ENCODE measurements at regions not wholly inside any gene's neighbourhood (a gene's known extent, or its start where the extent isn't known, plus 50 kb on each side); places are given as distances from the start of the nearest gene placed in this dataset.

DNA sequence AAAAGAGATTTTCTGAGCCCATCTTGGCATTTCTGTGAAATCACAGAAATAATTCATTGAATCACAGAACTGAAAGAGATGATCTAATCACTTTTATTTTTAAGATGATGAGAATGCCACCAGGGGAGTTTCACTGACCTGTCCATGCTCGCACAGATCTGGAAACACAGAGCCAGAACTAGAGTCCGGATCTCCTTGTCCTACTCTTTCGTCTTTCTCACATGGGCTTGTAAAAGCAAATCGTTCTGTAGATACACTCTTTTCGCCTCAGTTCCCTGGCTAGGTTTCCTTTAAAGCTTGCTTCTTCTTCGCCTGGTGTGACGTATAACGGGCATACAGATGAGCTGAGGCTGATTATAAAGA is 122.5 kb upstream of the SPRED1 start:
- ChIA-PET CTCF (no interaction called here), POLR2A (no interaction called here)
- Histone ChIP-seq H3F3A (replicated peaks; ENCODE audit: insufficient read depth) (peaks cover 28% of the 10 kb centered on the region), H3K27me3 (ENCODE audit: insufficient read depth) (no peaks in the 10 kb centered on the region), H3K9ac (peak overlapping the region; percentile 44; the same call in 1 of the 2 replicates), H4K20me1 (ENCODE audit: insufficient read depth) (no peaks in the 10 kb centered on the region), H3K27ac (ENCODE audit: low read depth in 2 of 2, low read length in 1 of 2) (peak overlapping the region; percentile 79 to 90), H3K36me3 (replicated peaks in 1 of 2; ENCODE audit: control insufficient read depth in 1 of 2, insufficient read depth in 2 of 2, low read length in 1 of 2) (no peaks in the 10 kb centered on the region), H3K9me2 (no peaks in the 10 kb centered on the region; the same call in 1 of the 2 replicates), H3K4me1 (ENCODE audit: control insufficient read depth in 1 of 2, insufficient read depth in 2 of 2, low read depth in 1 of 2, low read length in 1 of 2) (peaks cover 15 to 26% of the 10 kb centered on the region in 2 experiments), H3K4me2 (peak overlapping the region; percentile 69), H3K9me3 (no peaks in the 10 kb centered on the region), H3K79me2 (ENCODE audit: insufficient read depth) (no peaks in the 10 kb centered on the region), H3K4me3 (ENCODE audit: low read depth in 2 of 2, low read length in 1 of 2) (peak overlapping the region; percentile 30 to 47; a peak in 3 of 4 replicates), H2AFZ (ENCODE audit: low read depth) (peak overlapping the region; percentile 62; the same call in 1 of the 2 replicates)
- TF ChIP-seq, protein P1, sequence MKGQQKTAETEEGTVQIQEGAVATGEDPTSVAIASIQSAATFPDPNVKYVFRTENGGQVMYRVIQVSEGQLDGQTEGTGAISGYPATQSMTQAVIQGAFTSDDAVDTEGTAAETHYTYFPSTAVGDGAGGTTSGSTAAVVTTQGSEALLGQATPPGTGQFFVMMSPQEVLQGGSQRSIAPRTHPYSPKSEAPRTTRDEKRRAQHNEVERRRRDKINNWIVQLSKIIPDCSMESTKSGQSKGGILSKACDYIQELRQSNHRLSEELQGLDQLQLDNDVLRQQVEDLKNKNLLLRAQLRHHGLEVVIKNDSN (IDR thresholded peaks at IDR 0.05; ENCODE audit: borderline replicate concordance, low read depth): no peak
- TF ChIP-seq, protein P2, sequence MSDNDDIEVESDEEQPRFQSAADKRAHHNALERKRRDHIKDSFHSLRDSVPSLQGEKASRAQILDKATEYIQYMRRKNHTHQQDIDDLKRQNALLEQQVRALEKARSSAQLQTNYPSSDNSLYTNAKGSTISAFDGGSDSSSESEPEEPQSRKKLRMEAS (IDR thresholded peaks at IDR 0.05; ENCODE audit: low read depth): no peak
- no peak for DNase-seq
- WGBS (ENCODE audit: low lambda C conversion rate): 87% methylated on average over 8 of the region's 8 CpGs

DNA sequence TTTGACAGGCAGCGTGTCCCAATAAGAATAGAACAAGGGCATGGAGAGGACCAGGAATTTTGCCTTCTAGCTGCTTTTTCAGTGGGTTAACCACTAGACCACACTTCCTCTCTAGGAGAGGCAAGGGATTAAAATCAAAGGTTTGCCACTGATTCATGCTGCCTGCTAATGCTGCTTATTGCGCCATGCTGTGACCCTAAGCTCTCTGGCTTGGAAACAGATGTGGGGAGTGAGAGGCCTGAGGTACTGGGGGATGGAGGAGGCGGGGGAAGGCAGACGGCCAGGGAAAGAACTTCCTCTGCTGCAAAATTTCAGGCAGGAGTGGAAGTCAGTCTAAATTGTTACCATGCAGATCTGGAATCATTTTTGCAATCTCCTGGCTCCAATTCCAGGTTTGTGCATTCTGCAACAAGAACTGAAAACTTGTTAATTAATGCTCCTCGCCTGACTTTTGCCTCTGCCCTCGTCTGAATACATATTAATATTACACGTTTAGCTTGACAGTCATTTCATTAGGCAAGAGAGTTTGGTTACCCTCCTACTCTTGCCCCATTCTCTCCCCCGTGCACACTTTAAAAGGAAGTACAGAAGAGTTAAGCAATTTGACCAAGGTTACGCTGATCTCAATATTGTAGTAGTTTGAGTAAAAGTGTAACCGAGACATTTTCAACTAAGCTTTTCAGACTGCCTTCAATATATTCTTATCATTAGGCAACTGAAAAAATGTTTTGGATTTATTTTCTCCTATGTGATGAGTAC is 121.7 kb upstream of the SPRED1 start:
- no peaks in the 10 kb centered on the region for H3K79me2 ChIP-seq (ENCODE audit: insufficient read depth)
- H3F3A ChIP-seq (replicated peaks; ENCODE audit: insufficient read depth): peaks cover 28% of the 10 kb centered on the region
- TF ChIP-seq TCF12 (IDR thresholded peaks at IDR 0.05): peak; percentile 64
- TF ChIP-seq RCOR1 (IDR thresholded peaks at IDR 0.05; ENCODE audit: low read length): no peak
- TF ChIP-seq FOXJ3 (CRISPR knock-in tag; IDR thresholded peaks at IDR 0.05): no peak
- TF ChIP-seq, protein P1 (IDR thresholded peaks at IDR 0.05; ENCODE audit: borderline replicate concordance, low read depth): no peak
- H3K4me3 ChIP-seq (ENCODE audit: low read depth in 2 of 2, low read length in 1 of 2): no peak overlapping the region; a peak in 1 of 4 replicates
- no peak overlapping the region for H3K4me2 ChIP-seq
- no peaks in the 10 kb centered on the region for H4K20me1 ChIP-seq (ENCODE audit: insufficient read depth)
- no peaks in the 10 kb centered on the region for H3K27me3 ChIP-seq (ENCODE audit: insufficient read depth)
- DNase-seq: peak; percentile 17
- peaks cover 15 to 26% of the 10 kb centered on the region in 2 experiments for H3K4me1 ChIP-seq (ENCODE audit: control insufficient read depth in 1 of 2, insufficient read depth in 2 of 2, low read depth in 1 of 2, low read length in 1 of 2)
- ChIA-PET CTCF (no interaction called here), POLR2A (no interaction called here)
- H3K36me3 ChIP-seq (replicated peaks in 1 of 2; ENCODE audit: control insufficient read depth in 1 of 2, insufficient read depth in 2 of 2, low read length in 1 of 2): no peaks in the 10 kb centered on the region
- peak overlapping the region; percentile 44; the same call in 1 of the 2 replicates for H3K9ac ChIP-seq
- H3K9me3 ChIP-seq: no peaks in the 10 kb centered on the region
- H2AFZ ChIP-seq (ENCODE audit: low read depth): no peak overlapping the region
- WGBS (ENCODE audit: low lambda C conversion rate): 68% methylated on average over 9 of the region's 10 CpGs
- peak overlapping the region; percentile 79 to 90 for H3K27ac ChIP-seq (ENCODE audit: low read depth in 2 of 2, low read length in 1 of 2)
- no peaks in the 10 kb centered on the region; the same call in 1 of the 2 replicates for H3K9me2 ChIP-seq

DNA sequence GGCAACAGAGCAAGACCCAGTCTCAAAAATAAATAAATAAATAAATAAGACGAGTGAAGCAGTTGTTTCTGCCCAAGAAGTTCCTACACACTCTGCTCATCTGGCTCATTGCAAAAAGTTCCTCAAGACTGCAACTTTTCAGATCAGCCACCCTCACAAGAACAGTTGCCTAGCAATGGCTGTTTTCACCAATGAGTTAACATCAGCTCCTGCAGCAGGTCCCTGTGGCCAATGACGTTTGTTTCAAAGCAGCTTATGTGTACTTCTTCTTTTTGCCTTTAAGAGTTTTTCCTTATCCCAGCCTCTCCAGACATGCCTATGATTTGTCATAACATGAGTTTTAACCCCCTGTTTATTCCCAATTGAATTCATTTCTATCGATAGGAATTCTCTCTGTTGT is 118.4 kb upstream of the SPRED1 start:
- Histone ChIP-seq H3K36me3 (replicated peaks in 1 of 2; ENCODE audit: control insufficient read depth in 1 of 2, insufficient read depth in 2 of 2, low read length in 1 of 2) (no peaks in the 10 kb centered on the region), H3K27ac (ENCODE audit: low read depth in 2 of 2, low read length in 1 of 2) (no peak overlapping the region), H2AFZ (ENCODE audit: low read depth) (no peak overlapping the region), H3K4me3 (ENCODE audit: low read depth in 2 of 2, low read length in 1 of 2) (no peak overlapping the region), H3K4me2 (no peak overlapping the region), H4K20me1 (ENCODE audit: insufficient read depth) (no peaks in the 10 kb centered on the region), H3K4me1 (ENCODE audit: control insufficient read depth in 1 of 2, insufficient read depth in 2 of 2, low read depth in 1 of 2, low read length in 1 of 2) (peaks cover 9 to 12% of the 10 kb centered on the region in 2 experiments), H3K9ac (no peak overlapping the region), H3K27me3 (ENCODE audit: insufficient read depth) (no peaks in the 10 kb centered on the region), H3K9me3 (no peaks in the 10 kb centered on the region), H3F3A (replicated peaks; ENCODE audit: insufficient read depth) (peaks cover 11% of the 10 kb centered on the region), H3K9me2 (no peaks in the 10 kb centered on the region; the same call in 1 of the 2 replicates), H3K79me2 (ENCODE audit: insufficient read depth) (no peaks in the 10 kb centered on the region)
- ChIA-PET POLR2A (no interaction called here), CTCF (no interaction called here)
- TF ChIP-seq TAF1 (IDR thresholded peaks at IDR 0.05; ENCODE audit: borderline replicate concordance, low read depth, low read length) (no peak), CHD2 (IDR thresholded peaks at IDR 0.05; ENCODE audit: low read length, partially characterized antibody) (no peak), NRF1 (IDR thresholded peaks at IDR 0.05; ENCODE audit: low read depth, low read length) (no peak), ELF1 (IDR thresholded peaks at IDR 0.05) (no peak), JUND (IDR thresholded peaks at IDR 0.05) (no peak), RAD21 (IDR thresholded peaks at IDR 0.05; ENCODE audit: low read length) (no peak), TCF12 (IDR thresholded peaks at IDR 0.05) (no peak), MXI1 (IDR thresholded peaks at IDR 0.05; ENCODE audit: low read depth, low read length) (no peak), GATA2 (CRISPR knock-in tag; IDR thresholded peaks at IDR 0.05) (no peak)
- TF ChIP-seq, protein P2 (IDR thresholded peaks at IDR 0.05; ENCODE audit: low read depth): no peak
- TF ChIP-seq, protein P3, sequence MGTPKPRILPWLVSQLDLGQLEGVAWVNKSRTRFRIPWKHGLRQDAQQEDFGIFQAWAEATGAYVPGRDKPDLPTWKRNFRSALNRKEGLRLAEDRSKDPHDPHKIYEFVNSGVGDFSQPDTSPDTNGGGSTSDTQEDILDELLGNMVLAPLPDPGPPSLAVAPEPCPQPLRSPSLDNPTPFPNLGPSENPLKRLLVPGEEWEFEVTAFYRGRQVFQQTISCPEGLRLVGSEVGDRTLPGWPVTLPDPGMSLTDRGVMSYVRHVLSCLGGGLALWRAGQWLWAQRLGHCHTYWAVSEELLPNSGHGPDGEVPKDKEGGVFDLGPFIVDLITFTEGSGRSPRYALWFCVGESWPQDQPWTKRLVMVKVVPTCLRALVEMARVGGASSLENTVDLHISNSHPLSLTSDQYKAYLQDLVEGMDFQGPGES (IDR thresholded peaks at IDR 0.05; ENCODE audit: low read depth, low read length): no peak
- TF ChIP-seq, protein P4, sequence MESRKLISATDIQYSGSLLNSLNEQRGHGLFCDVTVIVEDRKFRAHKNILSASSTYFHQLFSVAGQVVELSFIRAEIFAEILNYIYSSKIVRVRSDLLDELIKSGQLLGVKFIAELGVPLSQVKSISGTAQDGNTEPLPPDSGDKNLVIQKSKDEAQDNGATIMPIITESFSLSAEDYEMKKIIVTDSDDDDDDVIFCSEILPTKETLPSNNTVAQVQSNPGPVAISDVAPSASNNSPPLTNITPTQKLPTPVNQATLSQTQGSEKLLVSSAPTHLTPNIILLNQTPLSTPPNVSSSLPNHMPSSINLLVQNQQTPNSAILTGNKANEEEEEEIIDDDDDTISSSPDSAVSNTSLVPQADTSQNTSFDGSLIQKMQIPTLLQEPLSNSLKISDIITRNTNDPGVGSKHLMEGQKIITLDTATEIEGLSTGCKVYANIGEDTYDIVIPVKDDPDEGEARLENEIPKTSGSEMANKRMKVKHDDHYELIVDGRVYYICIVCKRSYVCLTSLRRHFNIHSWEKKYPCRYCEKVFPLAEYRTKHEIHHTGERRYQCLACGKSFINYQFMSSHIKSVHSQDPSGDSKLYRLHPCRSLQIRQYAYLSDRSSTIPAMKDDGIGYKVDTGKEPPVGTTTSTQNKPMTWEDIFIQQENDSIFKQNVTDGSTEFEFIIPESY (IDR thresholded peaks at IDR 0.05; ENCODE audit: borderline replicate concordance, low read depth): no peak
- WGBS (ENCODE audit: low lambda C conversion rate): 52% methylated on average over 3 of the region's 3 CpGs
- no peak for DNase-seq

All from SK-N-SH (cell line).